B cell (primary cell): ENCODE measurements at regions not wholly inside any gene's neighbourhood (a gene's known extent, or its start where the extent isn't known, plus 50 kb on each side); places are given as distances from the start of the nearest gene placed in this dataset.

Experiments
- ATAC-seq: fragments of 200-7000 bp; cut with Tn5 transposase; one replicate; pipeline ENCODE4 v1.10.0; 2021; ENCODE audit warnings: low read depth, mild to moderate bottlenecking, moderate number of reproducible peaks, moderate library complexity
- CTCF ChIA-PET: fragments of 350-600 bp; sonication (Branson Sonifier 250); formaldehyde crosslinking; loops from one replicate; lab custom pipeline; 2021; ENCODE audit warnings: antibody characterized with exemption, inconsistent platforms; lab: Charles Lee
- POLR2A ChIA-PET: fragments of 350-600 bp; sonication (Branson Sonifier 250); formaldehyde crosslinking; loops from one replicate; lab custom pipeline; 2021; ENCODE audit warnings: antibody characterized with exemption; lab: Charles Lee
- DNase-seq: peaks from one replicate; pipeline ENCODE4 v3.0.0; 2013
- H2AFZ ChIP-seq: 2 replicates; pipeline ENCODE4 v1.6.1; 2012; ENCODE audit warnings: mild to moderate bottlenecking, low read depth, low read length; ENCODE audit not compliant: insufficient read depth, poor library complexity, severe bottlenecking
- H3K27ac ChIP-seq, 2 donors: 1 replicate in 1 of 2; 2 replicates in 1 of 2; pipeline ENCODE4 v1.5.1; 2012 to 2013; ENCODE audit warnings: low read length in 2 of 2, mild to moderate bottlenecking in 2 of 2, moderate library complexity in 1 of 2
- H3K27me3 ChIP-seq, 4 experiments: fragments of 200-600 bp in 1 of 4; sonication (generic) in 1 of 4; replicated peaks in 1 of 4; 1 replicate in 2 of 4; 2 replicates in 2 of 4; pipeline versions ENCODE4 v1.6.1 to v1.7.0; 2013 to 2016; ENCODE audit warnings: low read length in 3 of 4, mild to moderate bottlenecking in 2 of 4, mixed read lengths in 1 of 4, moderate library complexity in 1 of 4; ENCODE audit not compliant: insufficient read depth in 4 of 4, control insufficient read depth in 3 of 4; ENCODE audit errors: control extremely low read depth in 1 of 4
- H3K36me3 ChIP-seq, 2 experiments: replicated peaks in 1 of 2; 1 replicate in 1 of 2; 2 replicates in 1 of 2; pipeline versions ENCODE4 v1.6.1 to v1.7.1; 2013; ENCODE audit warnings: low read length in 1 of 2; ENCODE audit not compliant: insufficient read depth in 2 of 2, control insufficient read depth in 1 of 2; ENCODE audit errors: control extremely low read depth in 1 of 2, extremely low read depth in 1 of 2
- H3K4me1 ChIP-seq, 2 donors: fragments of 200-600 bp in 1 of 2; sonication (generic) in 1 of 2; 1 replicate in 1 of 2; 2 replicates in 1 of 2; pipeline versions ENCODE4 v1.5.1 to v1.6.1; 2013 to 2017; ENCODE audit warnings: low read length in 2 of 2; ENCODE audit not compliant: control insufficient read depth in 2 of 2, insufficient read depth in 2 of 2
- H3K4me2 ChIP-seq: replicated peaks from 2 replicates; pipeline ENCODE3; 2012; ENCODE audit warnings: mild to moderate bottlenecking, low read depth, low read length; ENCODE audit not compliant: poor library complexity, severe bottlenecking
- H3K4me3 ChIP-seq, 5 experiments: fragments of 200-600 bp in 1 of 5; sonication (generic) in 1 of 5; 1 replicate in 3 of 5; 2 replicates in 2 of 5; pipeline versions ENCODE4 v1.5.1 to v1.7.0; 2011 to 2016; ENCODE audit warnings: low read length in 4 of 5, mild to moderate bottlenecking in 4 of 5, low read depth in 2 of 5, control low read depth in 1 of 5, moderate library complexity in 1 of 5; ENCODE audit not compliant: insufficient read depth in 1 of 5; ENCODE audit errors: control extremely low read depth in 1 of 5, extremely low read depth in 1 of 5
- H3K79me2 ChIP-seq: fragments of 200-600 bp; sonication (generic); one replicate; pipeline ENCODE4 v1.6.0; 2016; ENCODE audit warnings: low read length; ENCODE audit not compliant: control insufficient read depth, insufficient read depth
- H3K9ac ChIP-seq: fragments of 200-600 bp; sonication (generic); 2 replicates; pipeline ENCODE4 v1.6.1; 2017; ENCODE audit warnings: mild to moderate bottlenecking, low read length, moderate library complexity
- H3K9me3 ChIP-seq, 3 donors: one replicate each; pipeline versions ENCODE4 v1.6.1 to v1.7.1; 2013; ENCODE audit warnings: low read length in 2 of 3; ENCODE audit not compliant: control insufficient read depth in 2 of 3, insufficient read depth in 1 of 3; ENCODE audit errors: control extremely low read depth in 1 of 3
- H4K20me1 ChIP-seq: 2 replicates; pipeline ENCODE4 v1.6.0; 2012; ENCODE audit warnings: mild to moderate bottlenecking, low read length; ENCODE audit not compliant: insufficient read depth, control insufficient read depth, poor library complexity, severe bottlenecking
- H3K27ac Mint-ChIP-seq: one replicate; pipeline ENCODE4 v1.8.0; 2021; ENCODE audit warnings: mixed read lengths
- H3K27me3 Mint-ChIP-seq: one replicate; pipeline ENCODE4 v1.8.0; 2021; ENCODE audit warnings: mixed read lengths
- H3K4me1 Mint-ChIP-seq: one replicate; pipeline ENCODE4 v1.8.0; 2021; ENCODE audit warnings: mixed read lengths
- H3K4me3 Mint-ChIP-seq: one replicate; pipeline ENCODE4 v1.8.0; 2021; ENCODE audit warnings: mixed read lengths
- H3K9me3 Mint-ChIP-seq: one replicate; pipeline ENCODE4 v1.8.0; 2022; ENCODE audit warnings: mixed read lengths; ENCODE audit not compliant: insufficient read depth
- CTCF ChIP-seq: fragments of 200-600 bp; IDR thresholded peaks from one replicate; pipeline ENCODE4 v1.8.0; 2022; ENCODE audit warnings: antibody characterized with exemption, mild to moderate bottlenecking
- EZH2 ChIP-seq: IDR thresholded peaks from 2 replicates; pipeline ENCODE4 v1.6.1; 2012; ENCODE audit warnings: borderline replicate concordance, low read depth, mild to moderate bottlenecking, moderate library complexity, low read length; ENCODE audit not compliant: insufficient read depth, poor library complexity, severe bottlenecking
- WGBS: methylation state at CpG from one replicate; pipeline ENCODE4 v1.1.5; 2013; ENCODE audit warnings: missing lambda C conversion rate; ENCODE audit not compliant: insufficient coverage; 5-methylcytosine and 5-hydroxymethylcytosine counted together
- intact Hi-C: fragments of 100-400 bp; cut with micrococcal nuclease; formaldehyde crosslinking; loops from one replicate; pipeline ENCODE4 v1.10.0; 2022

DNA sequence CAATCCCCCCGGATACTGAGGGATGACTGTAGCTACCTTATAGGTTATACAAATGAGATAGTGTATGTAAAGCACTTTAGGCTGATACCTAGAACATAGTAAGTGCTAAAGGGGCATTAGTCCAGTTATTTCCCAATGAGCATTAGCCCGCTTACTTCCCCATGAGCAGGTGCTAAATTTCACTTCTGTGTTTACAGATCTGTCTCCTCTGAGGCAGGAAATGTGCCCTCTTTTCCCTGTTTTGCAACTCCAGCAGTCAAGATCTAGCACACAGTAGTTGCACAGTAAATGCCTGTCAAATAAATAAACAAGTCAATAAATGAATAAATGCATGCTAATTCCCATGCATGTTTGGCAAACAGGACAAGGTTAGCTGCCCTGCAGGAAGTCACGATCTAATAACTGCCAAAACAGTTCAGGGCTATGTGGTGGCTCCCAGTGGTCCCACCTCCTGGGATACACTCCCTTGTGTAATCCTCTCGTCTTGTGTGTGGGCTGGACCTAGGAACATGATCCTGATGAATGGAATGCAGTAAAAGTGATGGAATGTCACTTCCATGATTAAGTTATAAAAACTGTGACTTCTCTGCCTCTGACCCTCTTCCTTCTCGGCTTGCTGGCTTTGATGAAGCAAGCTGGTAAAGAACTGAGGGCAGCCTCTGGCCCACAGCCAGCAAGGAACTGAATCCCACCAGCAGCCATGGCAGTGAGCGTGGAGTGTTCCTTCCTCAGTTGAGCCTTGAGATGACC is 459.0 kb downstream of the SOX6 start:
- Histone ChIP-seq H3K9ac (no peak overlapping the region), H3K9me3 (peaks cover 0 to 1% (median 0%) of the 10 kb centered on the region in 3 donors), H3K36me3 (no peaks in the 10 kb centered on the region), H3K27ac (no peak overlapping the region), H3K27me3 (no peaks in the 10 kb centered on the region), H3K4me1 (no peaks in the 10 kb centered on the region), H3K4me3 (no peak overlapping the region), H3K4me2 (no peak overlapping the region), H4K20me1 (no peaks in the 10 kb centered on the region), H3K79me2 (no peaks in the 10 kb centered on the region), H2AFZ (no peak overlapping the region)
- Mint-ChIP-seq H3K27ac (no peak overlapping the region), H3K9me3 (no peaks in the 10 kb centered on the region), H3K4me3 (no peak overlapping the region), H3K4me1 (no peaks in the 10 kb centered on the region), H3K27me3 (no peaks in the 10 kb centered on the region)
- DNase-seq (no peak), ATAC-seq (no peak)
- intact Hi-C loops = no loop called here
- ChIA-PET CTCF (no interaction called here), POLR2A (no interaction called here)
- WGBS = 78% methylated on average over 6 of the region's 6 CpGs
- no peak for TF ChIP-seq CTCF
- TF ChIP-seq EZH2 = no peak

GRCh38 chr11:15901054-15901453 is 455.3 kb downstream of the SOX6 start:
- no peak overlapping the region for H3K4me2 ChIP-seq
- no peaks in the 10 kb centered on the region for H4K20me1 ChIP-seq
- Mint-ChIP-seq H3K4me1 (no peaks in the 10 kb centered on the region), H3K27me3 (no peaks in the 10 kb centered on the region), H3K27ac (no peak overlapping the region), H3K4me3 (no peak overlapping the region), H3K9me3 (no peaks in the 10 kb centered on the region)
- CTCF ChIA-PET = no interaction called here
- no peaks in the 10 kb centered on the region for H3K4me1 ChIP-seq
- POLR2A ChIA-PET = no interaction called here
- TF ChIP-seq CTCF = no peak
- TF ChIP-seq EZH2 = no peak
- intact Hi-C loops = no loop called here
- H3K9ac ChIP-seq = no peak overlapping the region
- no peaks in the 10 kb centered on the region for H3K36me3 ChIP-seq
- no peak overlapping the region for H3K4me3 ChIP-seq
- DNase-seq (no peak), ATAC-seq (no peak)
- H3K27ac ChIP-seq = no peak overlapping the region
- no peaks in the 10 kb centered on the region for H3K9me3 ChIP-seq
- 100% methylated on average over 5 of the region's 6 CpGs for WGBS
- no peaks in the 10 kb centered on the region for H3K27me3 ChIP-seq
- H2AFZ ChIP-seq = no peak overlapping the region
- no peaks in the 10 kb centered on the region for H3K79me2 ChIP-seq
